IMR-90 (cell line): ENCODE measurements at regions not wholly inside any gene's neighbourhood (a gene's known extent, or its start where the extent isn't known, plus 50 kb on each side); places are given as distances from the start of the nearest gene placed in this dataset.

ENCODE experiments used
- CTCF ChIP-seq: conservative IDR thresholded peaks from 2 replicates; pipeline ENCODE4 v1.5.1; 2012; ENCODE audit warnings: mild to moderate bottlenecking, low read depth, low read length, improper control_type of control experiment
- POLR2A ChIP-seq: IDR thresholded peaks from 2 replicates; pipeline ENCODE4 v1.6.1; 2012; ENCODE audit warnings: mild to moderate bottlenecking, low read depth, low read length
- RAD21 ChIP-seq: IDR thresholded peaks from 2 replicates; pipeline ENCODE4 v1.6.1; 2012; ENCODE audit warnings: low read length, improper control_type of control experiment
- USF2 ChIP-seq: fragments of 150-350 bp; IDR thresholded peaks from 2 replicates; pipeline ENCODE4 v1.6.1; 2017; ENCODE audit warnings: mild to moderate bottlenecking, antibody characterized with exemption, low read length, low read depth

- TF ChIP-seq POLR2A, result no peak
- TF ChIP-seq RAD21, result peak; percentile 50
- peak; percentile 35 for TF ChIP-seq CTCF
- TF ChIP-seq USF2, result no peak
Observed at GRCh38 chr21:16942703-16943102, 570.1 kb upstream of the CXADR start.
